HG02885 (cell line): ENCODE measurements at regions not wholly inside any gene's neighbourhood (a gene's known extent, or its start where the extent isn't known, plus 50 kb on each side); places are given as distances from the start of the nearest gene placed in this dataset.

Experiments used
- ATAC-seq: cut with Tn5 transposase; IDR thresholded peaks from one replicate; pipeline ENCODE4 v1.9.1; 2021; ENCODE audit warnings: mild to moderate bottlenecking; ENCODE audit not compliant: unreplicated experiment, poor library complexity

GRCh38 chr13:64041296-64041695 lies 2625.6 kb upstream of the PCDH20 start:
- no peak for ATAC-seq

GRCh38 chr13:64033921-64034320 lies 2618.3 kb upstream of the PCDH20 start:
- ATAC-seq = no peak

GRCh38 chr13:64029343-64030093 lies 2613.9 kb upstream of the PCDH20 start:
- no peak for ATAC-seq

GRCh38 chr13:64028551-64028950 lies 2612.9 kb upstream of the PCDH20 start:
- ATAC-seq = no peak

GRCh38 chr13:64020126-64020525 lies 2604.5 kb upstream of the PCDH20 start:
- no peak for ATAC-seq

- ATAC-seq = no peak
Observed at GRCh38 chr13:64007339-64007738, 2591.7 kb upstream of the PCDH20 start.

- ATAC-seq = no peak
Observed at GRCh38 chr13:64000321-64000720, 2584.7 kb upstream of the PCDH20 start.

- ATAC-seq = no peak
Observed at GRCh38 chr13:63999614-64000305, 2584.1 kb upstream of the PCDH20 start.

- no peak for ATAC-seq
Observed at GRCh38 chr13:63983366-63983765, 2567.7 kb upstream of the PCDH20 start.

GRCh38 chr13:63979951-63980350 lies 2564.3 kb upstream of the PCDH20 start:
- no peak for ATAC-seq

- no peak for ATAC-seq
Observed at GRCh38 chr13:63972328-63972727, 2556.7 kb upstream of the PCDH20 start.

GRCh38 chr13:63954683-63955082 lies 2539.0 kb upstream of the PCDH20 start:
- no peak for ATAC-seq

- no peak for ATAC-seq
Observed at GRCh38 chr13:63948045-63948444, 2532.4 kb upstream of the PCDH20 start.

GRCh38 chr13:63944911-63945310 lies 2529.3 kb upstream of the PCDH20 start:
- ATAC-seq = no peak

- no peak for ATAC-seq
Observed at GRCh38 chr13:63942372-63942771, 2526.7 kb upstream of the PCDH20 start.

GRCh38 chr13:63938851-63939250 lies 2523.2 kb upstream of the PCDH20 start:
- no peak for ATAC-seq

- no peak for ATAC-seq
Observed at GRCh38 chr13:63910511-63910910, 2494.9 kb upstream of the PCDH20 start.

GRCh38 chr13:63909726-63910375 lies 2494.2 kb upstream of the PCDH20 start:
- ATAC-seq = no peak

GRCh38 chr13:63902141-63902540 lies 2486.5 kb upstream of the PCDH20 start:
- no peak for ATAC-seq

- ATAC-seq = no peak
Observed at GRCh38 chr13:63901630-63902029, 2486.0 kb upstream of the PCDH20 start.

- no peak for ATAC-seq
Observed at GRCh38 chr13:63900406-63900805, 2484.8 kb upstream of the PCDH20 start.
